ENCODE measurements at regions not wholly inside any gene's neighbourhood (a gene's known extent, or its start where the extent isn't known, plus 50 kb on each side); places are given as distances from the start of the nearest gene placed in this dataset.

DNA sequence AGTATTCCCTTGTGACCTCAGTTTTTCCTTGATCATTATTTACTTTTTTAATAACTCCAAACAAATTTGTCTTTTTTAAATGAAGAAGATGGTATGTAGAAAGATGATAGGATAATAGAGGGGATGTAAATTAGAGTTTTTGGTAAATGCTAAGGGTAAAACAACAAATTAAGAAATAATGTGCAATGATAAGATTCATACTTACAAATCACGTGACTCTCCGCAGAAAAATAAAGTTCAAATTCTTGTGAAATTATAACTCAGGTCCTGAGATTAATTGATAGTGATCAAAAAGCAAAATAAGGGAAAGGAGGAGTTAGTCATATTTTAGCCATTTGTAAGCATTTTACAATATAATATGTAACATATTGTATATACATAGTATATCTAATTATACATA, 304.1 kb upstream of the KCNH7 start:
- TF ChIP-seq POLR2A (IDR thresholded peaks at IDR 0.05): no peak
- TF ChIP-seq, protein P1, sequence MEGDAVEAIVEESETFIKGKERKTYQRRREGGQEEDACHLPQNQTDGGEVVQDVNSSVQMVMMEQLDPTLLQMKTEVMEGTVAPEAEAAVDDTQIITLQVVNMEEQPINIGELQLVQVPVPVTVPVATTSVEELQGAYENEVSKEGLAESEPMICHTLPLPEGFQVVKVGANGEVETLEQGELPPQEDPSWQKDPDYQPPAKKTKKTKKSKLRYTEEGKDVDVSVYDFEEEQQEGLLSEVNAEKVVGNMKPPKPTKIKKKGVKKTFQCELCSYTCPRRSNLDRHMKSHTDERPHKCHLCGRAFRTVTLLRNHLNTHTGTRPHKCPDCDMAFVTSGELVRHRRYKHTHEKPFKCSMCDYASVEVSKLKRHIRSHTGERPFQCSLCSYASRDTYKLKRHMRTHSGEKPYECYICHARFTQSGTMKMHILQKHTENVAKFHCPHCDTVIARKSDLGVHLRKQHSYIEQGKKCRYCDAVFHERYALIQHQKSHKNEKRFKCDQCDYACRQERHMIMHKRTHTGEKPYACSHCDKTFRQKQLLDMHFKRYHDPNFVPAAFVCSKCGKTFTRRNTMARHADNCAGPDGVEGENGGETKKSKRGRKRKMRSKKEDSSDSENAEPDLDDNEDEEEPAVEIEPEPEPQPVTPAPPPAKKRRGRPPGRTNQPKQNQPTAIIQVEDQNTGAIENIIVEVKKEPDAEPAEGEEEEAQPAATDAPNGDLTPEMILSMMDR (IDR thresholded peaks at IDR 0.05): no peak

All from body of pancreas (tissue), 4 donors.